HCT116 (cell line): ENCODE measurements at regions not wholly inside any gene's neighbourhood (a gene's known extent, or its start where the extent isn't known, plus 50 kb on each side); places are given as distances from the start of the nearest gene placed in this dataset.

Experiments used
- ATAC-seq: fragments of 200-7000 bp; cut with Tn5 transposase; 2 replicates; pipeline ENCODE4 v1.9.1; 2020; ENCODE audit warnings: mild to moderate bottlenecking, moderate library complexity
- BruUV-seq: library from RNA; stranded (reverse); fragments of 400-500 nt; replicated peaks from 2 replicates; lab custom pipeline; 2021; lab: Mats Ljungman, UMichigan
- CTCF ChIA-PET: fragments of 300-600 bp; sonication (Branson Sonifier 250); formaldehyde crosslinking; loops from one replicate; lab custom pipeline; 2021; ENCODE audit warnings: antibody characterized with exemption; lab: Charles Lee
- POLR2A ChIA-PET: fragments of 300-600, 350-600 bp; sonication (Branson Sonifier 250); formaldehyde crosslinking; loops from one replicate; lab custom pipeline; 2021; ENCODE audit warnings: antibody characterized with exemption; lab: Charles Lee
- RAD21 ChIA-PET, 2 experiments: fragments of 300-600 bp; sonication (Branson Sonifier 250); formaldehyde crosslinking; loops; one replicate each; lab custom pipeline; 2023; ENCODE audit warnings: low total read pairs in 2 of 2; ENCODE audit not compliant: uncharacterized antibody in 2 of 2, unreplicated experiment in 2 of 2, low non-redundant PET in 1 of 2; lab: Charles Lee
- DNase-seq: peaks from one replicate; pipeline ENCODE4 v3.0.0-alpha.2; 2010; ENCODE audit warnings: low read depth, low spot score
- H2AFZ ChIP-seq: fragments of 200-600 bp; shearing (Covaris generic), sonication (generic); 2 replicates; pipeline ENCODE4 v1.6.1; 2017; ENCODE audit warnings: low read depth, mixed run types, mixed read lengths, antibody characterized with exemption, low read length; ENCODE audit not compliant: poor library complexity, severe bottlenecking
- H3K27ac ChIP-seq: 2 replicates; pipeline ENCODE4 v1.5.1; 2012; ENCODE audit warnings: low read depth, low read length
- H3K27me3 ChIP-seq: fragments of 200-600 bp; sonication (generic); 2 replicates; pipeline ENCODE4 v1.6.1; 2016; ENCODE audit warnings: mixed run types, low read length, mixed read lengths; ENCODE audit not compliant: insufficient read depth
- H3K36me3 ChIP-seq, 2 experiments: fragments of 200-500 bp in 1 of 2; fragments of 200-600 bp in 1 of 2; sonication (Bioruptor generic) in 1 of 2; sonication (generic) in 1 of 2; 2 replicates each; pipeline versions ENCODE4 v1.5.1 to v1.6.1; 2014 to 2016; ENCODE audit warnings: low read length in 2 of 2, inconsistent platforms in 1 of 2, mixed read lengths in 1 of 2, mixed run types in 1 of 2; ENCODE audit not compliant: insufficient read depth in 2 of 2, control insufficient read depth in 1 of 2
- H3K4me1 ChIP-seq, 2 experiments: fragments of 200-600 bp in 1 of 2; sonication (generic) in 1 of 2; 2 replicates each; pipeline versions ENCODE4 v1.5.1 to v1.6.1; 2012 to 2017; ENCODE audit warnings: low read length in 2 of 2, inconsistent platforms in 1 of 2, mild to moderate bottlenecking in 1 of 2, mixed read lengths in 1 of 2, mixed run types in 1 of 2, moderate library complexity in 1 of 2; ENCODE audit not compliant: insufficient read depth in 2 of 2, control insufficient read depth in 1 of 2
- H3K4me2 ChIP-seq: fragments of 200-600 bp; sonication (generic); 2 replicates; pipeline ENCODE4 v1.6.1; 2017; ENCODE audit warnings: mixed run types, low read length, mixed read lengths
- H3K4me3 ChIP-seq, 2 experiments: fragments of 200-600 bp in 1 of 2; sonication (generic) in 1 of 2; replicated peaks in 1 of 2; 2 replicates each; pipeline ENCODE4 v1.5.1; 2011 to 2016; ENCODE audit warnings: low read length in 2 of 2, control low read depth in 1 of 2, low read depth in 1 of 2, mild to moderate bottlenecking in 1 of 2, mixed read lengths in 1 of 2, mixed run types in 1 of 2
- H3K79me2 ChIP-seq: fragments of 200-600 bp; sonication (generic); 2 replicates; pipeline ENCODE4 v1.6.1; 2017; ENCODE audit warnings: mild to moderate bottlenecking, mixed run types, low read length, moderate library complexity, mixed read lengths; ENCODE audit not compliant: insufficient read depth
- H3K9ac ChIP-seq: fragments of 200-600 bp; sonication (generic); 2 replicates; pipeline ENCODE4 v1.6.1; 2016; ENCODE audit warnings: low read length, mixed read lengths
- H3K9me2 ChIP-seq: fragments of 200-600 bp; sonication (generic), shearing (Covaris generic); 2 replicates; pipeline ENCODE4 v1.6.1; 2017; ENCODE audit warnings: mixed run types, mild to moderate bottlenecking, moderate library complexity; ENCODE audit not compliant: insufficient read depth
- H3K9me3 ChIP-seq, 2 experiments: fragments of 200-500 bp in 1 of 2; fragments of 200-600 bp in 1 of 2; sonication (Bioruptor generic) in 1 of 2; sonication (generic) in 1 of 2; 2 replicates each; pipeline ENCODE4 v1.6.1; 2014 to 2017; ENCODE audit warnings: low read length in 2 of 2, mixed read lengths in 2 of 2, inconsistent platforms in 1 of 2, low read depth in 1 of 2, mild to moderate bottlenecking in 1 of 2, mixed run types in 1 of 2, moderate library complexity in 1 of 2; ENCODE audit not compliant: control insufficient read depth in 1 of 2, insufficient read depth in 1 of 2
- H4K20me1 ChIP-seq: fragments of 200-600 bp; sonication (generic), shearing (Covaris generic); 2 replicates; pipeline ENCODE4 v1.6.1; 2017; ENCODE audit warnings: mixed run types, mild to moderate bottlenecking, moderate library complexity; ENCODE audit not compliant: insufficient read depth
- JUND ChIP-seq: IDR thresholded peaks from 2 replicates; pipeline ENCODE4 v1.6.1; 2012
- RAD21 ChIP-seq: IDR thresholded peaks from 2 replicates; pipeline ENCODE4 v1.6.1; 2012; ENCODE audit warnings: low read depth, mild to moderate bottlenecking
- REST ChIP-seq: IDR thresholded peaks from 2 replicates; pipeline ENCODE4 v1.6.1; 2012; ENCODE audit warnings: low read depth
- SIN3A ChIP-seq: IDR thresholded peaks from 2 replicates; pipeline ENCODE4 v1.6.1; 2012; ENCODE audit warnings: low read depth
- SP1 ChIP-seq: IDR thresholded peaks from 2 replicates; pipeline ENCODE4 v1.6.1; 2012; ENCODE audit warnings: low read depth
- YY1 ChIP-seq: IDR thresholded peaks from 2 replicates; pipeline ENCODE4 v1.6.1; 2011; ENCODE audit warnings: low read length, low read depth, moderate library complexity, mild to moderate bottlenecking; ENCODE audit not compliant: insufficient replicate concordance; ENCODE audit errors: extremely low read depth
- ZNF274 ChIP-seq: fragments of 200-500 bp; sonication (Bioruptor generic); IDR thresholded peaks from 2 replicates; pipeline ENCODE4 v1.6.1; 2014; ENCODE audit warnings: mild to moderate bottlenecking, low read depth, low read length, inconsistent platforms
- intact Hi-C: fragments of 100-400 bp; cut with micrococcal nuclease; formaldehyde crosslinking; loops from 2 replicates; pipeline ENCODE4 v1.10.0; 2022

- ChIA-PET CTCF (no interaction called here), RAD21 (no interaction called here), POLR2A (no interaction called here)
- H3K9ac ChIP-seq = no peak overlapping the region
- no peak; the same call in 1 of the 2 replicates for ATAC-seq
- no peak overlapping the region for H3K27ac ChIP-seq
- no peaks in the 10 kb centered on the region for H3K9me2 ChIP-seq
- no peaks in the 10 kb centered on the region for H3K27me3 ChIP-seq
- H3K79me2 ChIP-seq = no peaks in the 10 kb centered on the region
- no TSS peak for BruUV-seq
- H4K20me1 ChIP-seq = no peaks in the 10 kb centered on the region
- no peaks in the 10 kb centered on the region for H3K9me3 ChIP-seq
- no peaks in the 10 kb centered on the region for H3K4me1 ChIP-seq
- no peaks in the 10 kb centered on the region for H3K36me3 ChIP-seq
- peak; percentile 7; the same call in 1 of the 2 replicates for TF ChIP-seq RAD21
- TF ChIP-seq YY1 = no peak
- TF ChIP-seq SIN3A = no peak
- TF ChIP-seq SP1 = no peak
- TF ChIP-seq JUND = no peak
- TF ChIP-seq REST = no peak
- TF ChIP-seq ZNF274 = no peak
- DNase-seq = no peak
- no peak overlapping the region for H2AFZ ChIP-seq
- H3K4me3 ChIP-seq = no peak overlapping the region
- no peak overlapping the region for H3K4me2 ChIP-seq
- intact Hi-C loops = no loop called here
Measured at GRCh38 chr3:154584041-154584440, 154.1 kb upstream of the GPR149 start.
